ENCODE measurements at regions not wholly inside any gene's neighbourhood (a gene's known extent, or its start where the extent isn't known, plus 50 kb on each side); places are given as distances from the start of the nearest gene placed in this dataset.
A peak's percentile ranks its signal among the peaks of the same experiment; 100 is the strongest.
"Not testable (repeated sequence)": the region's sequence is repeated elsewhere in the genome, so short reads cannot be mapped to it uniquely, and the experiment has no call there.

GRCh38 chr2:8246137-8246536 lies 435.7 kb upstream of the ID2 start:
- no peak overlapping the region for H3K4me3 ChIP-seq
- H3K27ac ChIP-seq, result no peak overlapping the region

- Histone ChIP-seq H3K27ac (peak overlapping the region in 4 of 21 experiments; percentile 29 to 52 (median 42)), H3K4me3 (no peak overlapping the region)
Observed at GRCh38 chr2:8247905-8248622, 433.8 kb upstream of the ID2 start.

GRCh38 chr2:8248623-8248957 lies 433.3 kb upstream of the ID2 start:
- H3K4me3 ChIP-seq, result no peak overlapping the region

GRCh38 chr2:8249141-8249540 lies 432.7 kb upstream of the ID2 start:
- Histone ChIP-seq H3K4me3 (no peak overlapping the region), H3K27ac (peak overlapping the region in 3 of 21 experiments; percentile 26 to 52 (median 44))

More at GRCh38 chr2:8248623-8248957, 433.3 kb upstream of the ID2 start:
- H3K27ac ChIP-seq, result peak overlapping the region in 2 of 21 experiments; percentile 44 to 52

GRCh38 chr2:8249769-8250168 lies 432.1 kb upstream of the ID2 start:
- Histone ChIP-seq H3K4me3 (no peak overlapping the region), H3K27ac (no peak overlapping the region)

- not testable (repeated sequence) for H3K27ac ChIP-seq, H3K4me3 ChIP-seq
Observed at GRCh38 chr2:8250290-8250689, 431.6 kb upstream of the ID2 start.

- Histone ChIP-seq H3K4me3 (no peak overlapping the region), H3K27ac (no peak overlapping the region)
Observed at GRCh38 chr2:8251291-8251690, 430.6 kb upstream of the ID2 start.

- H3K4me3 ChIP-seq, result no peak overlapping the region
- no peak overlapping the region for H3K27ac ChIP-seq
Observed at GRCh38 chr2:8251856-8252255, 430.0 kb upstream of the ID2 start.

GRCh38 chr2:8252997-8253694 lies 428.7 kb upstream of the ID2 start:
- no peak overlapping the region for H3K4me3 ChIP-seq
- no peak overlapping the region for H3K27ac ChIP-seq

GRCh38 chr2:8253781-8254180 lies 428.1 kb upstream of the ID2 start:
- no peak overlapping the region for H3K4me3 ChIP-seq
- no peak overlapping the region for H3K27ac ChIP-seq

- H3K4me3 ChIP-seq, H3K27ac ChIP-seq: not testable (repeated sequence)
Observed at GRCh38 chr2:8254214-8254613, 427.6 kb upstream of the ID2 start.

- Histone ChIP-seq H3K27ac (no peak overlapping the region), H3K4me3 (no peak overlapping the region)
Observed at GRCh38 chr2:8254791-8255447, 426.9 kb upstream of the ID2 start.

GRCh38 chr2:8255448-8255800 lies 426.4 kb upstream of the ID2 start:
- H3K27ac ChIP-seq, result no peak overlapping the region
- no peak overlapping the region for H3K4me3 ChIP-seq

- Histone ChIP-seq H3K27ac (no peak overlapping the region), H3K4me3 (no peak overlapping the region)
Observed at GRCh38 chr2:8256905-8257304, 425.0 kb upstream of the ID2 start.

GRCh38 chr2:8257502-8257901 lies 424.4 kb upstream of the ID2 start:
- H3K27ac ChIP-seq, result no peak overlapping the region

GRCh38 chr2:8258406-8258805 lies 423.4 kb upstream of the ID2 start:
- Histone ChIP-seq H3K27ac (no peak overlapping the region), H3K4me3 (no peak overlapping the region)

More at GRCh38 chr2:8257502-8257901, 424.4 kb upstream of the ID2 start:
- no peak overlapping the region for H3K4me3 ChIP-seq

- Histone ChIP-seq H3K27ac (no peak overlapping the region), H3K4me3 (no peak overlapping the region)
Observed at GRCh38 chr2:8259106-8259840, 422.6 kb upstream of the ID2 start.

GRCh38 chr2:8259841-8260178 lies 422.0 kb upstream of the ID2 start:
- Histone ChIP-seq H3K27ac (no peak overlapping the region), H3K4me3 (no peak overlapping the region)

GRCh38 chr2:8260213-8260612 lies 421.6 kb upstream of the ID2 start:
- Histone ChIP-seq H3K4me3 (no peak overlapping the region), H3K27ac (no peak overlapping the region)

GRCh38 chr2:8263901-8264300 lies 418.0 kb upstream of the ID2 start:
- Histone ChIP-seq H3K27ac (no peak overlapping the region), H3K4me3 (no peak overlapping the region)

- H3K27ac ChIP-seq, result no peak overlapping the region
- H3K4me3 ChIP-seq, result no peak overlapping the region
Observed at GRCh38 chr2:8264981-8265380, 416.9 kb upstream of the ID2 start.
